Gastroesophageal sphincter (tissue), 3 donors: ENCODE measurements at regions not wholly inside any gene's neighbourhood (a gene's known extent, or its start where the extent isn't known, plus 50 kb on each side); places are given as distances from the start of the nearest gene placed in this dataset.

Experiments used
- CTCF ChIP-seq, 4 experiments: fragments of 200-600 bp in 2 of 4; fragments of 450-650 bp in 2 of 4; sonication (generic) in 1 of 4; IDR thresholded peaks; one replicate each; pipeline ENCODE4 v1.5.1; 2017 to 2019; ENCODE audit warnings: antibody characterized with exemption in 4 of 4, mild to moderate bottlenecking in 2 of 4, moderate library complexity in 2 of 4
- POLR2A ChIP-seq, 2 donors: fragments of 450-650 bp; IDR thresholded peaks; one replicate each; pipeline ENCODE4 v1.6.1; 2017; ENCODE audit warnings: antibody characterized with exemption in 2 of 2, mild to moderate bottlenecking in 2 of 2, moderate library complexity in 1 of 2
- POLR2AphosphoS5 ChIP-seq: sonication (generic); formaldehyde crosslinking; IDR thresholded peaks from one replicate; pipeline ENCODE4 v1.6.1; 2017; ENCODE audit warnings: antibody characterized with exemption

GRCh38 chr17:6901086-6901485 lies 69.6 kb upstream of the TEKT1 start:
- TF ChIP-seq CTCF (IDR thresholded peaks at IDR 0.05) = no peak
- TF ChIP-seq POLR2AphosphoS5 = no peak
- no peak for TF ChIP-seq POLR2A (IDR thresholded peaks at IDR 0.05)
